ENCODE measurements at regions not wholly inside any gene's neighbourhood (a gene's known extent, or its start where the extent isn't known, plus 50 kb on each side); places are given as distances from the start of the nearest gene placed in this dataset.

GRCh38 chr21:37982496-37983318, 66.5 kb upstream of the KCNJ6 start:
- Histone ChIP-seq H3K79me2 (ENCODE audit: control insufficient read depth, insufficient read depth, low read length) (no peaks in the 10 kb centered on the region), H3K27me3 (replicated peaks in 1 of 2; ENCODE audit: control insufficient read depth in 2 of 2, insufficient read depth in 2 of 2, low read length in 1 of 2) (no peaks in the 10 kb centered on the region)
- WGBS (ENCODE audit: insufficient coverage, insufficient replicate concordance, low lambda C conversion rate, missing lambda C conversion rate) = 13% methylated on average over 2 of the region's 2 CpGs

GRCh38 chr21:37983336-37984095, 67.3 kb upstream of the KCNJ6 start:
- DNase-seq (ENCODE audit: low read depth, low spot score) (no peak), FAIRE-seq (no peak), ATAC-seq (no peak)
- Histone ChIP-seq H3K36me3 (ENCODE audit: control insufficient read depth in 2 of 2, insufficient read depth in 2 of 2, low read length in 1 of 2) (no peaks in the 10 kb centered on the region), H3K4me1 (ENCODE audit: control insufficient read depth, insufficient read depth, low read length) (no peaks in the 10 kb centered on the region), H3K79me2 (ENCODE audit: control insufficient read depth, insufficient read depth, low read length) (no peaks in the 10 kb centered on the region), H3K27ac (ENCODE audit: control insufficient read depth, insufficient read depth) (no peak overlapping the region), H3K4me3 (no peak overlapping the region), H2AFZ (ENCODE audit: control insufficient read depth, low read depth, low read length) (no peak overlapping the region), H4K20me1 (ENCODE audit: control insufficient read depth, insufficient read depth) (no peaks in the 10 kb centered on the region), H3K4me2 (ENCODE audit: control insufficient read depth, insufficient read depth) (no peak overlapping the region), H3K9me3 (replicated peaks; ENCODE audit: control insufficient read depth, insufficient read depth, low read length) (no peaks in the 10 kb centered on the region), H3K27me3 (replicated peaks in 1 of 2; ENCODE audit: control insufficient read depth in 2 of 2, insufficient read depth in 2 of 2, low read length in 1 of 2) (no peaks in the 10 kb centered on the region), H3K9ac (ENCODE audit: control insufficient read depth, insufficient read depth, low read length) (no peak overlapping the region)
- in situ Hi-C loops (cut with MboI) = no loop called here
- ChIA-PET SMC1A (ENCODE audit: uncharacterized antibody, unreplicated experiment) (no interaction called here), RAD21 (ENCODE audit: unreplicated experiment) (no interaction called here), CTCF (no interaction called here), POLR2A (no interaction called here)
- intact Hi-C loops (cut with micrococcal nuclease; ENCODE audit: unreplicated experiment) = no loop called here
- BruUV-seq (replicated peaks) = no TSS peak
- WGBS (ENCODE audit: insufficient coverage, insufficient replicate concordance, low lambda C conversion rate, missing lambda C conversion rate) = 2% methylated on average over 5 of the region's 5 CpGs
- TF ChIP-seq SRF (IDR thresholded peaks at IDR 0.05; ENCODE audit: low read depth in 2 of 2, low read length in 2 of 2) = no peak
- TF ChIP-seq ZZZ3 (IDR thresholded peaks at IDR 0.05; ENCODE audit: control insufficient read depth, insufficient read length, low read depth) = no peak
- no peak for TF ChIP-seq FOXK2 (IDR thresholded peaks at IDR 0.05)
- no peak for TF ChIP-seq MYC (IDR thresholded peaks at IDR 0.05; ENCODE audit: insufficient read depth, insufficient read length, insufficient replicate concordance, low read length, severe bottlenecking)
- no peak for TF ChIP-seq TCF7 (IDR thresholded peaks at IDR 0.05; ENCODE audit: borderline replicate concordance)
- TF ChIP-seq YBX1 (IDR thresholded peaks at IDR 0.05) = no peak
- TF ChIP-seq E2F8 (IDR thresholded peaks at IDR 0.05; ENCODE audit: low read depth, partially characterized antibody) = no peak
- no peak for TF ChIP-seq RAD21 (IDR thresholded peaks at IDR 0.05; ENCODE audit: insufficient read depth, low read depth, low read length)
- no peak for TF ChIP-seq IKZF1 (conservative IDR thresholded peaks at IDR 0.05)

More at GRCh38 chr21:37982496-37983318, 66.5 kb upstream of the KCNJ6 start:
- Histone ChIP-seq H3K9ac (ENCODE audit: control insufficient read depth, insufficient read depth, low read length) (no peak overlapping the region), H3K4me2 (ENCODE audit: control insufficient read depth, insufficient read depth) (no peak overlapping the region), H2AFZ (ENCODE audit: control insufficient read depth, low read depth, low read length) (no peak overlapping the region), H3K4me1 (ENCODE audit: control insufficient read depth, insufficient read depth, low read length) (no peaks in the 10 kb centered on the region), H3K36me3 (ENCODE audit: control insufficient read depth in 2 of 2, insufficient read depth in 2 of 2, low read length in 1 of 2) (no peaks in the 10 kb centered on the region), H3K9me3 (replicated peaks; ENCODE audit: control insufficient read depth, insufficient read depth, low read length) (no peaks in the 10 kb centered on the region), H4K20me1 (ENCODE audit: control insufficient read depth, insufficient read depth) (no peaks in the 10 kb centered on the region), H3K27ac (ENCODE audit: control insufficient read depth, insufficient read depth) (no peak overlapping the region), H3K4me3 (no peak overlapping the region)
- no TSS peak for BruUV-seq (replicated peaks)
- DNase-seq (ENCODE audit: low read depth, low spot score) = no peak
- no peak for TF ChIP-seq SUZ12 (IDR thresholded peaks at IDR 0.05; ENCODE audit: unreplicated experiment)
- TF ChIP-seq GABPA (IDR thresholded peaks at IDR 0.05; ENCODE audit: low read depth) = no peak
- CTCF ChIA-PET = no interaction called here
- in situ Hi-C loops (cut with MboI) (no loop called here), intact Hi-C loops (cut with micrococcal nuclease; ENCODE audit: unreplicated experiment) (no loop called here)
- ATAC-seq = no peak
- FAIRE-seq = no peak
- SMC1A ChIA-PET (ENCODE audit: uncharacterized antibody, unreplicated experiment) = no interaction called here
- RAD21 ChIA-PET (ENCODE audit: unreplicated experiment) = no interaction called here
- POLR2A ChIA-PET = no interaction called here
